ENCODE measurements at regions not wholly inside any gene's neighbourhood (a gene's known extent, or its start where the extent isn't known, plus 50 kb on each side); places are given as distances from the start of the nearest gene placed in this dataset.
A peak's percentile ranks its signal among the peaks of the same experiment; 100 is the strongest.

GRCh38 chr10:21078410-21079329 lies 181.6 kb upstream of the NEBL start:
- peak; percentile 74 for DNase-seq

GRCh38 chr10:21077681-21078080 lies 180.6 kb upstream of the NEBL start:
- DNase-seq = no peak

- DNase-seq = no peak
Measured at GRCh38 chr10:21076381-21076780, 179.3 kb upstream of the NEBL start.

- DNase-seq = no peak
Measured at GRCh38 chr10:21075880-21076279, 178.8 kb upstream of the NEBL start.

GRCh38 chr10:21071001-21071673 lies 174.0 kb upstream of the NEBL start:
- DNase-seq = no peak

- DNase-seq = no peak
Measured at GRCh38 chr10:21069929-21070700, 173.0 kb upstream of the NEBL start.

- DNase-seq = no peak
Measured at GRCh38 chr10:21069278-21069677, 172.2 kb upstream of the NEBL start.

- DNase-seq = no peak
Measured at GRCh38 chr10:21068026-21068656, 171.0 kb upstream of the NEBL start.

- DNase-seq = no peak
Measured at GRCh38 chr10:21065621-21066248, 168.6 kb upstream of the NEBL start.

GRCh38 chr10:21061982-21062381 lies 164.9 kb upstream of the NEBL start:
- DNase-seq = no peak

GRCh38 chr10:21061184-21061583 lies 164.1 kb upstream of the NEBL start:
- no peak for DNase-seq

GRCh38 chr10:21060626-21061025 lies 163.5 kb upstream of the NEBL start:
- no peak for DNase-seq

GRCh38 chr10:21057989-21058388 lies 160.9 kb upstream of the NEBL start:
- DNase-seq = peak; percentile 35

GRCh38 chr10:21057436-21057835 lies 160.3 kb upstream of the NEBL start:
- DNase-seq = no peak

GRCh38 chr10:21056461-21056860 lies 159.3 kb upstream of the NEBL start:
- DNase-seq = no peak

GRCh38 chr10:21055339-21056135 lies 158.4 kb upstream of the NEBL start:
- no peak for DNase-seq

- no peak for DNase-seq
Measured at GRCh38 chr10:21053953-21054690, 157.0 kb upstream of the NEBL start.

- no peak for DNase-seq
Measured at GRCh38 chr10:21052709-21053104, 155.6 kb upstream of the NEBL start.

GRCh38 chr10:21052072-21052708 lies 155.1 kb upstream of the NEBL start:
- DNase-seq = no peak

- no peak for DNase-seq
Measured at GRCh38 chr10:21049482-21049881, 152.4 kb upstream of the NEBL start.
